PC-3 (cell line): ENCODE measurements at regions not wholly inside any gene's neighbourhood (a gene's known extent, or its start where the extent isn't known, plus 50 kb on each side); places are given as distances from the start of the nearest gene placed in this dataset.

Source experiments
- EZH2 ChIP-seq: fragments of 300-600 bp; sonication (generic); IDR thresholded peaks from one replicate; pipeline ENCODE4 v1.6.1; 2017; ENCODE audit warnings: antibody characterized with exemption, mild to moderate bottlenecking, low read length; ENCODE audit not compliant: unreplicated experiment
- TF ChIP-seq, protein P1 (sequence below): fragments of 300-600 bp; sonication (generic); conservative IDR thresholded peaks from 2 replicates; pipeline ENCODE4 v1.5.1; 2017; ENCODE audit warnings: antibody characterized with exemption, low read depth, mild to moderate bottlenecking, low read length

GRCh38 chr18:68150961-68151360, 563.9 kb downstream of the TMX3 start:
- TF ChIP-seq, protein P1, sequence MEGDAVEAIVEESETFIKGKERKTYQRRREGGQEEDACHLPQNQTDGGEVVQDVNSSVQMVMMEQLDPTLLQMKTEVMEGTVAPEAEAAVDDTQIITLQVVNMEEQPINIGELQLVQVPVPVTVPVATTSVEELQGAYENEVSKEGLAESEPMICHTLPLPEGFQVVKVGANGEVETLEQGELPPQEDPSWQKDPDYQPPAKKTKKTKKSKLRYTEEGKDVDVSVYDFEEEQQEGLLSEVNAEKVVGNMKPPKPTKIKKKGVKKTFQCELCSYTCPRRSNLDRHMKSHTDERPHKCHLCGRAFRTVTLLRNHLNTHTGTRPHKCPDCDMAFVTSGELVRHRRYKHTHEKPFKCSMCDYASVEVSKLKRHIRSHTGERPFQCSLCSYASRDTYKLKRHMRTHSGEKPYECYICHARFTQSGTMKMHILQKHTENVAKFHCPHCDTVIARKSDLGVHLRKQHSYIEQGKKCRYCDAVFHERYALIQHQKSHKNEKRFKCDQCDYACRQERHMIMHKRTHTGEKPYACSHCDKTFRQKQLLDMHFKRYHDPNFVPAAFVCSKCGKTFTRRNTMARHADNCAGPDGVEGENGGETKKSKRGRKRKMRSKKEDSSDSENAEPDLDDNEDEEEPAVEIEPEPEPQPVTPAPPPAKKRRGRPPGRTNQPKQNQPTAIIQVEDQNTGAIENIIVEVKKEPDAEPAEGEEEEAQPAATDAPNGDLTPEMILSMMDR, result no peak
- no peak for TF ChIP-seq EZH2
